Endothelial cell of umbilical vein (primary cell): ENCODE measurements at regions not wholly inside any gene's neighbourhood (a gene's known extent, or its start where the extent isn't known, plus 50 kb on each side); places are given as distances from the start of the nearest gene placed in this dataset.

Source experiments
- FOS ChIP-seq: IDR thresholded peaks from 2 replicates; pipeline ENCODE4 v1.6.1; 2011; ENCODE audit warnings: mild to moderate bottlenecking, low read length, moderate library complexity, borderline replicate concordance; ENCODE audit not compliant: insufficient read depth
- MYC ChIP-seq: IDR thresholded peaks from one replicate; pipeline ENCODE4 v1.6.1; 2011; ENCODE audit warnings: mild to moderate bottlenecking, low read depth, low read length
- TF ChIP-seq, protein P1 (sequence below), 2 donors: IDR thresholded peaks; 1 replicate in 1 of 2; 2 replicates in 1 of 2; pipeline ENCODE4 v1.5.1; 2011; ENCODE audit warnings: low read length in 2 of 2, mild to moderate bottlenecking in 2 of 2, moderate library complexity in 2 of 2, control low read depth in 1 of 2, inconsistent platforms in 1 of 2, low read depth in 1 of 2; ENCODE audit not compliant: insufficient read depth in 1 of 2; ENCODE audit errors: extremely low read depth in 1 of 2

DNA sequence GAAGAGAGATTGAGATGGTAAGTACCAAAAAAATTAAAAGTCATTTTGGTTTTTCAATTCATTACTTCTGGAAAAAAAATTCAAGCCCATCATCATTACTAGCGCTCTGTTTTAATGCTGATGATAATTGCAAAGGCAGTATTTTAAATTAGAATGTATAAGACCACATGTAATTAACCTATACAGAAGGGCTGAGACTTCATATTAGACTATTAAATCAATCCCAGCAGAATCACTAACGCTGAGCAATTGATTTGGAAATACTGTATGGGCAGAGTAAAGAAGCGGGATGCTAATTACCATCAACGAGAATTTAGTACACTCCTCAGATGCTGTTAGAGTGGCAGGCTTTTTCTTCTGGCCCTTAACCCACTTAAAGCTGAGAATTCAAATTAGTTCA, 165.0 kb downstream of the SLC4A3 start:
- TF ChIP-seq, protein P1, sequence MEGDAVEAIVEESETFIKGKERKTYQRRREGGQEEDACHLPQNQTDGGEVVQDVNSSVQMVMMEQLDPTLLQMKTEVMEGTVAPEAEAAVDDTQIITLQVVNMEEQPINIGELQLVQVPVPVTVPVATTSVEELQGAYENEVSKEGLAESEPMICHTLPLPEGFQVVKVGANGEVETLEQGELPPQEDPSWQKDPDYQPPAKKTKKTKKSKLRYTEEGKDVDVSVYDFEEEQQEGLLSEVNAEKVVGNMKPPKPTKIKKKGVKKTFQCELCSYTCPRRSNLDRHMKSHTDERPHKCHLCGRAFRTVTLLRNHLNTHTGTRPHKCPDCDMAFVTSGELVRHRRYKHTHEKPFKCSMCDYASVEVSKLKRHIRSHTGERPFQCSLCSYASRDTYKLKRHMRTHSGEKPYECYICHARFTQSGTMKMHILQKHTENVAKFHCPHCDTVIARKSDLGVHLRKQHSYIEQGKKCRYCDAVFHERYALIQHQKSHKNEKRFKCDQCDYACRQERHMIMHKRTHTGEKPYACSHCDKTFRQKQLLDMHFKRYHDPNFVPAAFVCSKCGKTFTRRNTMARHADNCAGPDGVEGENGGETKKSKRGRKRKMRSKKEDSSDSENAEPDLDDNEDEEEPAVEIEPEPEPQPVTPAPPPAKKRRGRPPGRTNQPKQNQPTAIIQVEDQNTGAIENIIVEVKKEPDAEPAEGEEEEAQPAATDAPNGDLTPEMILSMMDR (IDR thresholded peaks at IDR 0.05; ENCODE audit: extremely low read depth in 1 of 2, insufficient read depth in 1 of 2, low read depth in 1 of 2, low read length in 2 of 2): no peak
- TF ChIP-seq FOS (no peak), MYC (no peak)
